ENCODE measurements at regions not wholly inside any gene's neighbourhood (a gene's known extent, or its start where the extent isn't known, plus 50 kb on each side); places are given as distances from the start of the nearest gene placed in this dataset.

GRCh38 chr14:49036984-49037516, 549.1 kb downstream of the RPS29 start:
- Histone ChIP-seq H3K27ac (ENCODE audit: control insufficient read depth, insufficient read depth, low read length) (no peak overlapping the region), H3K36me3 (ENCODE audit: control insufficient read depth in 2 of 2, extremely low read depth in 1 of 2, insufficient read depth in 2 of 2, low read length in 2 of 2) (no peaks in the 10 kb centered on the region), H3K9me1 (ENCODE audit: control insufficient read depth, extremely low read depth, insufficient read depth, low read length) (no peaks in the 10 kb centered on the region), H3K9me3 (ENCODE audit: control insufficient read depth, low read depth, low read length) (no peaks in the 10 kb centered on the region), H3K4me3 (ENCODE audit: control insufficient read depth in 2 of 3, extremely low read depth in 1 of 3, insufficient read depth in 2 of 3, low read depth in 1 of 3, low read length in 3 of 3) (no peak overlapping the region), H4K20me1 (ENCODE audit: control insufficient read depth, extremely low read depth, insufficient read depth, low read length) (no peaks in the 10 kb centered on the region), H3K4me1 (ENCODE audit: control insufficient read depth, extremely low read depth, insufficient read depth, low read length) (no peaks in the 10 kb centered on the region), H3K79me2 (ENCODE audit: control insufficient read depth, insufficient read depth, low read length) (no peaks in the 10 kb centered on the region), H3K4me2 (ENCODE audit: control insufficient read depth, extremely low read depth, insufficient read depth, low read depth, low read length) (no peak overlapping the region), H3K27me3 (ENCODE audit: control insufficient read depth, extremely low read depth, insufficient read depth, low read length) (no peaks in the 10 kb centered on the region), H2AFZ (ENCODE audit: control insufficient read depth, low read length) (no peak overlapping the region), H3K9ac (ENCODE audit: control insufficient read depth, extremely low read depth, insufficient read depth, low read length) (no peak overlapping the region)
- FAIRE-seq (no peak), DNase-seq (ENCODE audit: low read depth, low spot score) (no peak)
- TF ChIP-seq CTCF (optimal IDR thresholded peaks at IDR 0.05 in 1 of 3, IDR thresholded peaks at IDR 0.05 in 1 of 3, conservative IDR thresholded peaks at IDR 0.05 in 1 of 3; ENCODE audit: extremely low read depth in 1 of 3, insufficient read depth in 2 of 3, low read length in 3 of 3) (no peak), EZH2 (IDR thresholded peaks at IDR 0.05; ENCODE audit: low read length) (no peak)
- dilution Hi-C loops (cut with MboI; ENCODE audit: extremely low pct_ligation_motif_present, low sequenced_read_pairs): no loop called here

GRCh38 chr14:49036266-49036665, 549.9 kb downstream of the RPS29 start:
- FAIRE-seq (no peak), DNase-seq (ENCODE audit: low read depth, low spot score) (no peak)
- H3K27me3 ChIP-seq (ENCODE audit: control insufficient read depth, extremely low read depth, insufficient read depth, low read length): no peaks in the 10 kb centered on the region
- TF ChIP-seq CTCF (optimal IDR thresholded peaks at IDR 0.05 in 1 of 3, IDR thresholded peaks at IDR 0.05 in 1 of 3, conservative IDR thresholded peaks at IDR 0.05 in 1 of 3; ENCODE audit: extremely low read depth in 1 of 3, insufficient read depth in 2 of 3, low read length in 3 of 3): no peak
- no peak for TF ChIP-seq EZH2 (IDR thresholded peaks at IDR 0.05; ENCODE audit: low read length)
- H3K9ac ChIP-seq (ENCODE audit: control insufficient read depth, extremely low read depth, insufficient read depth, low read length): no peak overlapping the region
- no peaks in the 10 kb centered on the region for H3K36me3 ChIP-seq (ENCODE audit: control insufficient read depth in 2 of 2, extremely low read depth in 1 of 2, insufficient read depth in 2 of 2, low read length in 2 of 2)
- no peaks in the 10 kb centered on the region for H3K9me3 ChIP-seq (ENCODE audit: control insufficient read depth, low read depth, low read length)
- H4K20me1 ChIP-seq (ENCODE audit: control insufficient read depth, extremely low read depth, insufficient read depth, low read length): no peaks in the 10 kb centered on the region
- H3K79me2 ChIP-seq (ENCODE audit: control insufficient read depth, insufficient read depth, low read length): no peaks in the 10 kb centered on the region
- no peak overlapping the region for H3K4me2 ChIP-seq (ENCODE audit: control insufficient read depth, extremely low read depth, insufficient read depth, low read depth, low read length)
- no peak overlapping the region for H2AFZ ChIP-seq (ENCODE audit: control insufficient read depth, low read length)
- H3K4me1 ChIP-seq (ENCODE audit: control insufficient read depth, extremely low read depth, insufficient read depth, low read length): no peaks in the 10 kb centered on the region
- no peak overlapping the region for H3K4me3 ChIP-seq (ENCODE audit: control insufficient read depth in 2 of 3, extremely low read depth in 1 of 3, insufficient read depth in 2 of 3, low read depth in 1 of 3, low read length in 3 of 3)
- no peaks in the 10 kb centered on the region for H3K9me1 ChIP-seq (ENCODE audit: control insufficient read depth, extremely low read depth, insufficient read depth, low read length)
- dilution Hi-C loops (cut with MboI; ENCODE audit: extremely low pct_ligation_motif_present, low sequenced_read_pairs): no loop called here
- no peak overlapping the region for H3K27ac ChIP-seq (ENCODE audit: control insufficient read depth, insufficient read depth, low read length)
